ENCODE measurements at regions not wholly inside any gene's neighbourhood (a gene's known extent, or its start where the extent isn't known, plus 50 kb on each side); places are given as distances from the start of the nearest gene placed in this dataset.

DNA sequence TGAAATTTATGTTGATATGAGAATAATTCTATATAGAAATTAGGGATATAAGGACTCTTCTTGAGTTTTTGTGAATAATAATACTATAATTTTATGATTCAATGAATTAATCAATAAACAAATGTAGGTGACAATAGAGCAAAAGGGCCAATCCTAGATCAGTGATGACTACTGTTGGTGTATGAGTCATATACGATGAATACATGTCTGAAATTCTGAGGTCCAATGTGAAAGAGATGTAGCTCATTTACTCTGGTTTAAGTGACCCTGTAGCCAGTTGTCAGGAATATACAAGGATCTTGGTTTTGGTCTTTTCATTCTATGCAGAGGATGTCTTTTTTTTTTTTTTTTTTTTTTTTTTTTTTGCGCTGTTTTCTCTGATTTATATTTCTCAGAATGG is 72.1 kb upstream of the RTL1 start:
- Histone ChIP-seq H3K36me3 (ENCODE audit: insufficient read depth, low read length) (peaks cover 14% of the 10 kb centered on the region), H3K27me3 (ENCODE audit: insufficient read depth, low read length) (no peaks in the 10 kb centered on the region), H3K27ac (ENCODE audit: low read depth, low read length) (peak overlapping the region; percentile 3), H3K9me3 (ENCODE audit: insufficient read depth, low read depth, low read length) (no peaks in the 10 kb centered on the region), H3K4me3 (ENCODE audit: insufficient read depth, low read depth, low read length) (no peak overlapping the region), H2AFZ (ENCODE audit: low read depth, low read length) (no peak overlapping the region), H3K79me2 (ENCODE audit: insufficient read depth, low read length) (no peaks in the 10 kb centered on the region), H3K4me2 (ENCODE audit: low read length) (no peak overlapping the region), H4K20me1 (ENCODE audit: insufficient read depth, low read length) (peaks cover 5% of the 10 kb centered on the region), H3K9ac (ENCODE audit: low read length) (no peak overlapping the region), H3K4me1 (ENCODE audit: insufficient read depth, low read length) (peaks cover 12% of the 10 kb centered on the region)
- no peak overlapping the region for H3K4me3 Mint-ChIP-seq (ENCODE audit: unreplicated experiment)
- no peaks in the 10 kb centered on the region for H3K9me3 Mint-ChIP-seq (ENCODE audit: unreplicated experiment)
- DNase-seq (ENCODE audit: low read depth) (peak; percentile 53), FAIRE-seq (peak; percentile 29)
- H3K4me1 Mint-ChIP-seq (ENCODE audit: low read depth, unreplicated experiment): peaks cover 27% of the 10 kb centered on the region
- no peaks in the 10 kb centered on the region for H3K36me3 Mint-ChIP-seq (ENCODE audit: low read depth, unreplicated experiment)
- peak overlapping the region; percentile 6 for H3K27ac Mint-ChIP-seq (ENCODE audit: unreplicated experiment)
- TF ChIP-seq, protein P1, sequence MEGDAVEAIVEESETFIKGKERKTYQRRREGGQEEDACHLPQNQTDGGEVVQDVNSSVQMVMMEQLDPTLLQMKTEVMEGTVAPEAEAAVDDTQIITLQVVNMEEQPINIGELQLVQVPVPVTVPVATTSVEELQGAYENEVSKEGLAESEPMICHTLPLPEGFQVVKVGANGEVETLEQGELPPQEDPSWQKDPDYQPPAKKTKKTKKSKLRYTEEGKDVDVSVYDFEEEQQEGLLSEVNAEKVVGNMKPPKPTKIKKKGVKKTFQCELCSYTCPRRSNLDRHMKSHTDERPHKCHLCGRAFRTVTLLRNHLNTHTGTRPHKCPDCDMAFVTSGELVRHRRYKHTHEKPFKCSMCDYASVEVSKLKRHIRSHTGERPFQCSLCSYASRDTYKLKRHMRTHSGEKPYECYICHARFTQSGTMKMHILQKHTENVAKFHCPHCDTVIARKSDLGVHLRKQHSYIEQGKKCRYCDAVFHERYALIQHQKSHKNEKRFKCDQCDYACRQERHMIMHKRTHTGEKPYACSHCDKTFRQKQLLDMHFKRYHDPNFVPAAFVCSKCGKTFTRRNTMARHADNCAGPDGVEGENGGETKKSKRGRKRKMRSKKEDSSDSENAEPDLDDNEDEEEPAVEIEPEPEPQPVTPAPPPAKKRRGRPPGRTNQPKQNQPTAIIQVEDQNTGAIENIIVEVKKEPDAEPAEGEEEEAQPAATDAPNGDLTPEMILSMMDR (IDR thresholded peaks at IDR 0.05; ENCODE audit: insufficient read depth, low read depth, low read length): no peak
- TF ChIP-seq EZH2 (IDR thresholded peaks at IDR 0.05; ENCODE audit: insufficient read depth, low read length): no peak
- H3K27me3 Mint-ChIP-seq (ENCODE audit: low read depth, unreplicated experiment): no peaks in the 10 kb centered on the region

DNA sequence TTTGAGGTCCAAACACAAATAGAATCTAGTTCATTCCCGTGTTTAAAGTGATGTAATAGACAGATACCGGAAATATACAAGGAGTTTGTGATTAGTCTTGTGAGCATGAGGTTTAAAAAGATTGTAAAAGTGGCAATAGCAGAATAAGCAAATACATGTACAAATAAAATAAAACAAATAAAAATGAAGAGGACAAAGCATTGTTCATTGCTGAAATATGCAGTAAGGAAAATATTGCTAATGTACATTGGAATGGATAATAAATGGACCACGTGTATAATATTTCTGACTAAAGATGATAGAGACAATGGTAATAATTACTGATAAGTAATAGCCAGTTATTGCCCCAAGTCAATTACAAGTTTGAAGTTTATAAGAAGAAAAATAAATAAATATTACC is 75.6 kb upstream of the RTL1 start:
- Mint-ChIP-seq H3K27ac (ENCODE audit: unreplicated experiment) (no peak overlapping the region), H3K36me3 (ENCODE audit: low read depth, unreplicated experiment) (no peaks in the 10 kb centered on the region), H3K9me3 (ENCODE audit: unreplicated experiment) (no peaks in the 10 kb centered on the region), H3K4me3 (ENCODE audit: unreplicated experiment) (no peak overlapping the region), H3K27me3 (ENCODE audit: low read depth, unreplicated experiment) (no peaks in the 10 kb centered on the region), H3K4me1 (ENCODE audit: low read depth, unreplicated experiment) (peaks cover 45% of the 10 kb centered on the region)
- TF ChIP-seq EZH2 (IDR thresholded peaks at IDR 0.05; ENCODE audit: insufficient read depth, low read length): no peak
- TF ChIP-seq, protein P1 (IDR thresholded peaks at IDR 0.05; ENCODE audit: insufficient read depth, low read depth, low read length): no peak
- Histone ChIP-seq H3K36me3 (ENCODE audit: insufficient read depth, low read length) (peaks cover 19% of the 10 kb centered on the region), H3K4me1 (ENCODE audit: insufficient read depth, low read length) (peaks cover 31% of the 10 kb centered on the region), H3K4me3 (ENCODE audit: insufficient read depth, low read depth, low read length) (no peak overlapping the region), H3K4me2 (ENCODE audit: low read length) (no peak overlapping the region), H3K27me3 (ENCODE audit: insufficient read depth, low read length) (no peaks in the 10 kb centered on the region), H4K20me1 (ENCODE audit: insufficient read depth, low read length) (peaks cover 5% of the 10 kb centered on the region), H2AFZ (ENCODE audit: low read depth, low read length) (no peak overlapping the region), H3K9ac (ENCODE audit: low read length) (no peak overlapping the region), H3K27ac (ENCODE audit: low read depth, low read length) (peak overlapping the region; percentile 73), H3K9me3 (ENCODE audit: insufficient read depth, low read depth, low read length) (no peaks in the 10 kb centered on the region), H3K79me2 (ENCODE audit: insufficient read depth, low read length) (no peaks in the 10 kb centered on the region)
- DNase-seq (ENCODE audit: low read depth): no peak
- FAIRE-seq: no peak

DNA sequence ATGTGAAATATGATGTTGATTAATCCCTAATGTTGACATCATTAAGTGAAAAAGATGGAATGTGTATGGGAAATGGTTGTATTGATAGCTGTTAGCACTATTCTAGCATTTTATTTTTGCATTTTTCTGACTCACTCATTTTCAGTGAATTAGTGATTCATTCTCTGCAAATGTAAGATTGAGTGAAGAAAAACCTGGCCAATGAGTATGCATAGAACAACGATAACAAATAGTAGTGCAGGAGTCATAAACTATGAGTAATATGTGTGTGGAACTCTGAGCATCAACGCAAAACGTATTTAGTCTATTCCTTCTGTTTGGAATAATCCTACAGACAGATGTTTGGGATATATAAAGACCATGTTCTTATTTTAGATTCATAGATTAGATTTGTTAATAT is 76.3 kb upstream of the RTL1 start:
- H3K27me3 Mint-ChIP-seq (ENCODE audit: low read depth, unreplicated experiment): no peaks in the 10 kb centered on the region
- Histone ChIP-seq H3K9ac (ENCODE audit: low read length) (no peak overlapping the region), H3K27ac (ENCODE audit: low read depth, low read length) (peak overlapping the region; percentile 78), H3K4me2 (ENCODE audit: low read length) (peak overlapping the region; percentile 16), H3K4me3 (ENCODE audit: insufficient read depth, low read depth, low read length) (no peak overlapping the region), H2AFZ (ENCODE audit: low read depth, low read length) (no peak overlapping the region), H3K79me2 (ENCODE audit: insufficient read depth, low read length) (no peaks in the 10 kb centered on the region), H3K4me1 (ENCODE audit: insufficient read depth, low read length) (peaks cover 31% of the 10 kb centered on the region), H3K36me3 (ENCODE audit: insufficient read depth, low read length) (peaks cover 16% of the 10 kb centered on the region), H3K27me3 (ENCODE audit: insufficient read depth, low read length) (no peaks in the 10 kb centered on the region), H3K9me3 (ENCODE audit: insufficient read depth, low read depth, low read length) (no peaks in the 10 kb centered on the region), H4K20me1 (ENCODE audit: insufficient read depth, low read length) (peaks cover 5% of the 10 kb centered on the region)
- no peaks in the 10 kb centered on the region for H3K36me3 Mint-ChIP-seq (ENCODE audit: low read depth, unreplicated experiment)
- H3K4me1 Mint-ChIP-seq (ENCODE audit: low read depth, unreplicated experiment): peaks cover 48% of the 10 kb centered on the region
- TF ChIP-seq, protein P1 (IDR thresholded peaks at IDR 0.05; ENCODE audit: insufficient read depth, low read depth, low read length): no peak
- no peak for TF ChIP-seq EZH2 (IDR thresholded peaks at IDR 0.05; ENCODE audit: insufficient read depth, low read length)
- no peak overlapping the region for H3K4me3 Mint-ChIP-seq (ENCODE audit: unreplicated experiment)
- H3K27ac Mint-ChIP-seq (ENCODE audit: unreplicated experiment): peak overlapping the region; percentile 89
- no peaks in the 10 kb centered on the region for H3K9me3 Mint-ChIP-seq (ENCODE audit: unreplicated experiment)
- FAIRE-seq: peak; percentile 99
- peak; percentile 84 for DNase-seq (ENCODE audit: low read depth)

All from astrocyte (in vitro differentiated cells and primary cell).